Cardiac fibroblast (primary cell): ENCODE measurements at regions not wholly inside any gene's neighbourhood (a gene's known extent, or its start where the extent isn't known, plus 50 kb on each side); places are given as distances from the start of the nearest gene placed in this dataset.

Source experiments
- DNase-seq, 2 donors: peaks; one replicate each; pipeline versions ENCODE4 v3.0.0 to v3.0.0-alpha.2; 2010; ENCODE audit warnings: low read depth in 2 of 2
- H3K4me3 ChIP-seq, 2 donors: replicated peaks in 1 of 2; 1 replicate in 1 of 2; 2 replicates in 1 of 2; pipeline ENCODE4 v1.5.1; 2011; ENCODE audit warnings: low read depth in 2 of 2, low read length in 2 of 2, mild to moderate bottlenecking in 2 of 2, moderate library complexity in 1 of 2
- CTCF ChIP-seq: IDR thresholded peaks from one replicate; pipeline ENCODE4 v1.5.1; 2011; ENCODE audit warnings: low read depth, mild to moderate bottlenecking, low read length, inconsistent platforms

- DNase-seq, result no peak
- H3K4me3 ChIP-seq, result no peak overlapping the region
- no peak for TF ChIP-seq CTCF
These were observed 637.1 kb upstream of the RIOK2 start for GRCh38 chr5:97820138-97820537.

DNA sequence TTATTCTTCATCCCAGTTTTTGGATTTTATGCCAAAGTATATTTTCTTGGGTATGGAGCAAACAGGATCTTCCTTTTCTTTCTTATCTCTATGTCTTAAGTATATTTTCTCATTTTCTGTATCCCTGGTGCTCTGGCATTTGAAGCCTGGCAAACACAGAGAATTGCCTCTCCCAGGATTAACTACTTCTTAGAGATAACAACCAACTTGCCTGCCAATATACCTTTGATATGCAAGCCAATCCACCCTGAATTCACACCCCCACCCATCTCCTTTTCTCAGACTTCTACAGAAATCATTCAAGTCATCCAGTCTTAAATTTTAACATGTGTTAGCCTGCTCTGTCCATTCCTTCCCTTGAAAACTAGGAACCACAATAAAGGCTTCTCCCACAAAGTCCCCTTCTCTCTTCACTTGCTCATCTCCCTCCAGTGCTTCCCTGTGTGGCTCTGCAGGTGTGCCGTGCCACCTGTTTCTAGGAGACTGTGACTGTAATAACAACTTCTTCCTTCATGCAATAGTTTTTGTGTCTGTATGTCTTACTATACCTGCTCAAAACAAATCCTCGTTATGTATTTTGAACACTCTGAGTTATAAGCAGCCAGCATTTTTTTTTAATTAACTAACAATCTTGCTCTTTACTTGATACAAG is 649.7 kb upstream of the RIOK2 start:
- no peak for TF ChIP-seq CTCF

GRCh38 chr5:97834561-97834960 is 651.5 kb upstream of the RIOK2 start:
- no peak for DNase-seq
- TF ChIP-seq CTCF, result no peak
- no peak overlapping the region for H3K4me3 ChIP-seq

More for the DNA sequence above, 649.7 kb upstream of the RIOK2 start:
- DNase-seq, result no peak
- no peak overlapping the region for H3K4me3 ChIP-seq

DNA sequence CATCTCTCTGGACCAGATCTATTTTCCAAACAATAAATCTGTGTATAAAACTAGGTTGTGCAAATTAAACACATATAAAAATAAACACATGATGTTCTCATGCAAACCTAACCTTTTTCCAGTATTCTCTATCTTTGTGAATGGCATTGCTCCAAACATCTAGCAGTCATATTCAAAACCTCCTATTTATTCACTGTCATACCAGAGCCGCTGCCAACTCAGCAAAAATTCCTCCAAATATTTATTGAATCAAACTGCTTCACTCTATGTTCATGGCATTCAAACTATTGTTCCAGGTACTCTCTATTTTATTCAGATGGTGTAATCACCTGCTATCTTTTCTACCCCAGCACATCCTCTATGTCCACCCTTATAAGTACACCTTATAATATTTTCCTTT is 652.1 kb upstream of the RIOK2 start:
- TF ChIP-seq CTCF, result no peak
- DNase-seq, result no peak
- no peak overlapping the region for H3K4me3 ChIP-seq

DNA sequence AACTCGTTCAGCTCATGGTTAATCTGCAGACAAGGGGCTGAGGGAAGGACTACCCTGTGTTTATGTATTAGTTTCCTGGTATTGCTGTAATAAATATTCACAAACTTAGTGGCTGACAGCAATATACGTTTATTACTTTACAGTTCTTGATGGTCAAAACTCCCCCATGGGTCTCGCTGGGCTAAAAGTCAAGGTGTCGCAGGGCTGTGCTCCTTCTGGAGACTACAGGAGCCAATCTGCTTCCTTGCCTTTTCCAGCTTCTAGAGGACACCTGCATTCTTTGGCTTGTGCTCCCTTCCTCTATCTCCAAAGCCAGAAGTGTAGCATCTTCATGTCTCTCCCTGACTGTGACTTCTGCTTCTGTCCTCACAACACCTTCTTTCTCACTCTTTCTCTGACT is 653.8 kb upstream of the RIOK2 start:
- no peak for DNase-seq
- TF ChIP-seq CTCF, result no peak
- no peak overlapping the region for H3K4me3 ChIP-seq

DNA sequence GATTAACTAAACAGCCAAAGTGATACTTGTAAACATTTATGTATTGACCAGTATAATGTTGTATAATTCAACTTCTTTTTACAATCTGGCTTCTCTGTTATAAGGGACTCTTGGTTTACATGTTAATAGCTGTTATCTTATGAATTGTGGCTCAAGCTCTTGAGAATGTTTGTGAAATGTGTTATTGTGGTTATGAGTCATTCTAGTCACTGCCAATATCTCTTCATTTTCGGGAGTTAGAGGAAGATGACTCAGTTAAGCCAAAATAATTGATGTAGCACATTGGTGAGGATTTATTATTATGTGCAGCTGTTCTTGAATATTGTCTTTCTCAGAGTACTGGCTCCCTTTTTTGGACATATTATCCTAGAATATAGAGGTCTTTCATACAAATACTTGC is 655.2 kb upstream of the RIOK2 start:
- peak; percentile 93 to 97 for DNase-seq
- TF ChIP-seq CTCF, result no peak
- no peak overlapping the region for H3K4me3 ChIP-seq
